Ishikawa (cell line): ENCODE measurements at regions not wholly inside any gene's neighbourhood (a gene's known extent, or its start where the extent isn't known, plus 50 kb on each side); places are given as distances from the start of the nearest gene placed in this dataset.

Source experiments
- CEBPB ChIP-seq: IDR thresholded peaks from 2 replicates; pipeline ENCODE4 v1.6.1; 2012
- CREB1 ChIP-seq: IDR thresholded peaks from 2 replicates; pipeline ENCODE4 v1.6.1; 2012; ENCODE audit warnings: low read depth
- EGR1 ChIP-seq: IDR thresholded peaks from 2 replicates; pipeline ENCODE4 v1.6.1; 2012
- EP300 ChIP-seq: IDR thresholded peaks from 2 replicates; pipeline ENCODE4 v1.6.1; 2012; ENCODE audit warnings: borderline replicate concordance
- FOXM1 ChIP-seq: IDR thresholded peaks from 2 replicates; pipeline ENCODE4 v1.6.1; 2012; ENCODE audit warnings: low read depth, borderline replicate concordance
- NFIC ChIP-seq: IDR thresholded peaks from 2 replicates; pipeline ENCODE4 v1.6.1; 2012
- RAD21 ChIP-seq: IDR thresholded peaks from 2 replicates; pipeline ENCODE4 v1.6.1; 2012; ENCODE audit warnings: low read depth
- TAF1 ChIP-seq: IDR thresholded peaks from 2 replicates; pipeline ENCODE4 v1.6.1; 2012; ENCODE audit warnings: low read depth, mild to moderate bottlenecking
- TEAD4 ChIP-seq: IDR thresholded peaks from 2 replicates; pipeline ENCODE4 v1.6.1; 2012
- YY1 ChIP-seq: IDR thresholded peaks from 2 replicates; pipeline ENCODE4 v1.6.1; 2012; ENCODE audit warnings: low read depth
- TF ChIP-seq, protein P1 (sequence below): IDR thresholded peaks from 2 replicates; pipeline ENCODE4 v1.6.1; 2012; ENCODE audit warnings: low read depth, mild to moderate bottlenecking
- TF ChIP-seq, protein P2 (sequence below): IDR thresholded peaks from 2 replicates; pipeline ENCODE4 v1.6.1; 2012
- TF ChIP-seq, protein P3 (sequence below): IDR thresholded peaks from 2 replicates; pipeline ENCODE4 v1.6.1; 2012

DNA sequence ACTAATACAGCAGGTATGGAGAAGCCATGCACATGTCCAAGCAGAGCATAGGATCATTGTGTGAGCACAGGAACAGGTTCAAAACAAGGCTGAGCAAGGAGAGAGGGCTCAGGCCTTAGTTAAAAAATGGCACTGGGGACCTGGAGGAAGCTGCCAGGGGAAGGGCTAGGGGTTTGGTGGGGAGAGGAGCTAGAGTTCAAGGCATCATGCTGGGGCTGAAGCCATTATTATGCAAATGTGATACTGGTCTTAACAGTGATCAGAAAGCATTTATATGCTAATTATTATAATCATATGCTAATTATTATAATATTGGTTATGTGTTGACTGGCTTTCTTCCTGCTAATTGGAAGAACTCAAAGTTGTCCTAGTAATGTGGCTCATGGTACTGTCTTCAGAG lies 546.0 kb upstream of the CFAP20DC start:
- TF ChIP-seq RAD21 (no peak), EGR1 (no peak), NFIC (no peak), FOXM1 (no peak), CEBPB (no peak), CREB1 (no peak), YY1 (no peak), EP300 (no peak), TAF1 (no peak), TEAD4 (no peak)
- TF ChIP-seq, protein P1, sequence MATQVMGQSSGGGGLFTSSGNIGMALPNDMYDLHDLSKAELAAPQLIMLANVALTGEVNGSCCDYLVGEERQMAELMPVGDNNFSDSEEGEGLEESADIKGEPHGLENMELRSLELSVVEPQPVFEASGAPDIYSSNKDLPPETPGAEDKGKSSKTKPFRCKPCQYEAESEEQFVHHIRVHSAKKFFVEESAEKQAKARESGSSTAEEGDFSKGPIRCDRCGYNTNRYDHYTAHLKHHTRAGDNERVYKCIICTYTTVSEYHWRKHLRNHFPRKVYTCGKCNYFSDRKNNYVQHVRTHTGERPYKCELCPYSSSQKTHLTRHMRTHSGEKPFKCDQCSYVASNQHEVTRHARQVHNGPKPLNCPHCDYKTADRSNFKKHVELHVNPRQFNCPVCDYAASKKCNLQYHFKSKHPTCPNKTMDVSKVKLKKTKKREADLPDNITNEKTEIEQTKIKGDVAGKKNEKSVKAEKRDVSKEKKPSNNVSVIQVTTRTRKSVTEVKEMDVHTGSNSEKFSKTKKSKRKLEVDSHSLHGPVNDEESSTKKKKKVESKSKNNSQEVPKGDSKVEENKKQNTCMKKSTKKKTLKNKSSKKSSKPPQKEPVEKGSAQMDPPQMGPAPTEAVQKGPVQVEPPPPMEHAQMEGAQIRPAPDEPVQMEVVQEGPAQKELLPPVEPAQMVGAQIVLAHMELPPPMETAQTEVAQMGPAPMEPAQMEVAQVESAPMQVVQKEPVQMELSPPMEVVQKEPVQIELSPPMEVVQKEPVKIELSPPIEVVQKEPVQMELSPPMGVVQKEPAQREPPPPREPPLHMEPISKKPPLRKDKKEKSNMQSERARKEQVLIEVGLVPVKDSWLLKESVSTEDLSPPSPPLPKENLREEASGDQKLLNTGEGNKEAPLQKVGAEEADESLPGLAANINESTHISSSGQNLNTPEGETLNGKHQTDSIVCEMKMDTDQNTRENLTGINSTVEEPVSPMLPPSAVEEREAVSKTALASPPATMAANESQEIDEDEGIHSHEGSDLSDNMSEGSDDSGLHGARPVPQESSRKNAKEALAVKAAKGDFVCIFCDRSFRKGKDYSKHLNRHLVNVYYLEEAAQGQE: no peak
- TF ChIP-seq, protein P2, sequence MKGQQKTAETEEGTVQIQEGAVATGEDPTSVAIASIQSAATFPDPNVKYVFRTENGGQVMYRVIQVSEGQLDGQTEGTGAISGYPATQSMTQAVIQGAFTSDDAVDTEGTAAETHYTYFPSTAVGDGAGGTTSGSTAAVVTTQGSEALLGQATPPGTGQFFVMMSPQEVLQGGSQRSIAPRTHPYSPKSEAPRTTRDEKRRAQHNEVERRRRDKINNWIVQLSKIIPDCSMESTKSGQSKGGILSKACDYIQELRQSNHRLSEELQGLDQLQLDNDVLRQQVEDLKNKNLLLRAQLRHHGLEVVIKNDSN: no peak
- TF ChIP-seq, protein P3, sequence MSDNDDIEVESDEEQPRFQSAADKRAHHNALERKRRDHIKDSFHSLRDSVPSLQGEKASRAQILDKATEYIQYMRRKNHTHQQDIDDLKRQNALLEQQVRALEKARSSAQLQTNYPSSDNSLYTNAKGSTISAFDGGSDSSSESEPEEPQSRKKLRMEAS: no peak
